ENCODE measurements at regions not wholly inside any gene's neighbourhood (a gene's known extent, or its start where the extent isn't known, plus 50 kb on each side); places are given as distances from the start of the nearest gene placed in this dataset.
"Not testable (repeated sequence)": the region's sequence is repeated elsewhere in the genome, so short reads cannot be mapped to it uniquely, and the experiment has no call there.

DNA sequence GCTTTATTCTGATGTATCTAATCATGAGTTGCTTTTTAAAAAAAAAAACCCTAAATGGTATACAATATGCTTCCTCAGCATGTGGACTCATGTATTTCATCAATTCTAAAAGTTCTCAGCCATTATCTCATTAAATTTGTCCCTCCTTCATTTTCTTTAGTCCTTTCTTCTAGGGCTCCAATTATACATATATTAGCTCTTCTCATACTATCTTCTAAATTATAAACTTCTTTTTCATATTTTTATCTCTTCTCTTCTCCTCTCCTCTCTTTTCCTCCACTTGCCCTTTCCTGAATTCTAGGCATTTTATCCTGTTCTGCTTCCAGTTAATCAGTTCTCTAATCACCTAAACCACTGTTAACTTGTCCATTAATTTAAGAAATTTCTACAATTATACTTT, 55.0 kb upstream of the IL33 start:
- no peak overlapping the region for H3K27ac Mint-ChIP-seq
- peaks cover 16% of the 10 kb centered on the region in 2 donors for H3K9me3 Mint-ChIP-seq
- DNase-seq (no peak), ATAC-seq (replicated peaks in 1 of 2) (no peak)
- H3K27me3 Mint-ChIP-seq (ENCODE audit: low read depth): peaks cover 16% of the 10 kb centered on the region
- H3K4me1 Mint-ChIP-seq (ENCODE audit: low read depth): no peaks in the 10 kb centered on the region
- H3K36me3 Mint-ChIP-seq (ENCODE audit: insufficient read depth in 2 of 2): peaks cover 9 to 11% of the 10 kb centered on the region in 2 donors
- no peak overlapping the region for H3K4me3 Mint-ChIP-seq

- H3K4me1 Mint-ChIP-seq (ENCODE audit: low read depth): no peaks in the 10 kb centered on the region
- H3K4me3 Mint-ChIP-seq: peak overlapping the region in 1 of 2 donors; percentile 29
- ATAC-seq (replicated peaks in 1 of 2) (peak; percentile 61 to 87), DNase-seq (no peak)
- H3K9me3 Mint-ChIP-seq: peaks cover 2 to 5% of the 10 kb centered on the region in 2 donors
- H3K27ac Mint-ChIP-seq: peak overlapping the region; percentile 10
- peaks cover 17% of the 10 kb centered on the region for H3K27me3 Mint-ChIP-seq (ENCODE audit: low read depth)
- no peaks in the 10 kb centered on the region for H3K36me3 Mint-ChIP-seq (ENCODE audit: insufficient read depth in 2 of 2)
Measured at GRCh38 chr9:6153425-6153824, 62.2 kb upstream of the IL33 start.

GRCh38 chr9:6152788-6153187, 62.8 kb upstream of the IL33 start:
- Mint-ChIP-seq H3K4me1 (ENCODE audit: low read depth) (no peaks in the 10 kb centered on the region), H3K9me3 (peaks cover 2 to 5% of the 10 kb centered on the region in 2 donors), H3K4me3 (peak overlapping the region in 1 of 2 donors; percentile 29), H3K27me3 (ENCODE audit: low read depth) (peaks cover 17% of the 10 kb centered on the region), H3K36me3 (ENCODE audit: insufficient read depth in 2 of 2) (no peaks in the 10 kb centered on the region), H3K27ac (peak overlapping the region; percentile 10)
- no peak for ATAC-seq (replicated peaks in 1 of 2)
- no peak for DNase-seq

DNA sequence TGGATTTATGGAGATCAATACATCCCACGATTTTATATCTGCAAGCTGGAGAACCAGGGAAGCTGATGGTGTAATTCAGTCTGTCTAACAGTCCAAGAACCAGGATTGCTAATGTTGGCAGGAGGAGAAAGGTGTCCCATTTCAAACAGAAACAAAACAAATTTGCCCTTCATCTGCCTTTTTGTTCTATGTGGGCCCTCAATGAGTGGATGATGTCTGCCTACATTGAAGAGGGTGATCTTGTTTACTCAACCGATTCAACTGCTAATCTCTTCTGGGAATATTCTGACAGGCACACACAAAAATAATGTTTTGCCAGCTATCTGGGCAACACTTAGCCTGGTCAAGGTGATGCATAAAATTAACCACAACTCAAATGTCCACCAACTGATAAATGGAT, 65.1 kb upstream of the IL33 start:
- no peak overlapping the region for H3K27ac Mint-ChIP-seq
- peaks cover 0 to 5% of the 10 kb centered on the region in 2 donors for H3K9me3 Mint-ChIP-seq
- no peak overlapping the region for H3K4me3 Mint-ChIP-seq
- no peaks in the 10 kb centered on the region for H3K4me1 Mint-ChIP-seq (ENCODE audit: low read depth)
- H3K27me3 Mint-ChIP-seq (ENCODE audit: low read depth): peaks cover 10% of the 10 kb centered on the region
- H3K36me3 Mint-ChIP-seq (ENCODE audit: insufficient read depth in 2 of 2): no peaks in the 10 kb centered on the region
- DNase-seq (no peak), ATAC-seq (replicated peaks in 1 of 2) (no peak)

DNA sequence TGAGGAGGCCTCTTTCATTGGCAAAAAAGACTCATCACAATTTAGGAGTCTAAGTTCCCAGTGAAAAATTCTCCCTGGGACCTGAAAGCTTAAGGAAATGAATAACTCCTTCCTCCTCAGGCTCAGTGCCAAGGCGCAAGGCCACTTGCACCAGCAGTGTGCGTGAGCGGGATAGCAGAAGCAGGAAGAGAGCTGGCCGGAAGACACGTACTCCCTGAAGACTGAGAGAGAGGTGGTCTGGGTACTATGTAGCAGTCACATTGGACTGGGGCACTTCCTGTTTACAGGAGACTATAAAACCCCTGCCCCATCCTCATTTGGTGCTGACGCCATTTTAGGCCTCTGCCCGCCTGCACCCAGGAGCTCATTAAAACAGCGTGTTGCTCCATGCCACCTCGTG, 66.3 kb upstream of the IL33 start:
- Mint-ChIP-seq H3K27ac (no peak overlapping the region), H3K4me1 (ENCODE audit: low read depth) (no peaks in the 10 kb centered on the region), H3K9me3 (peaks cover 0 to 5% of the 10 kb centered on the region in 2 donors), H3K27me3 (ENCODE audit: low read depth) (peaks cover 10% of the 10 kb centered on the region), H3K4me3 (no peak overlapping the region), H3K36me3 (ENCODE audit: insufficient read depth in 2 of 2) (no peaks in the 10 kb centered on the region)
- no peak for ATAC-seq (replicated peaks in 1 of 2)
- no peak for DNase-seq

- H3K4me1 Mint-ChIP-seq (ENCODE audit: low read depth): no peaks in the 10 kb centered on the region
- no peak overlapping the region for H3K27ac Mint-ChIP-seq
- H3K9me3 Mint-ChIP-seq: peaks cover 0 to 5% of the 10 kb centered on the region in 2 donors
- no peaks in the 10 kb centered on the region for H3K36me3 Mint-ChIP-seq (ENCODE audit: insufficient read depth in 2 of 2)
- DNase-seq (no peak), ATAC-seq (replicated peaks in 1 of 2) (no peak)
- H3K27me3 Mint-ChIP-seq (ENCODE audit: low read depth): peaks cover 10% of the 10 kb centered on the region
- no peak overlapping the region for H3K4me3 Mint-ChIP-seq
Measured at GRCh38 chr9:6147846-6148245, 67.8 kb upstream of the IL33 start.

DNA sequence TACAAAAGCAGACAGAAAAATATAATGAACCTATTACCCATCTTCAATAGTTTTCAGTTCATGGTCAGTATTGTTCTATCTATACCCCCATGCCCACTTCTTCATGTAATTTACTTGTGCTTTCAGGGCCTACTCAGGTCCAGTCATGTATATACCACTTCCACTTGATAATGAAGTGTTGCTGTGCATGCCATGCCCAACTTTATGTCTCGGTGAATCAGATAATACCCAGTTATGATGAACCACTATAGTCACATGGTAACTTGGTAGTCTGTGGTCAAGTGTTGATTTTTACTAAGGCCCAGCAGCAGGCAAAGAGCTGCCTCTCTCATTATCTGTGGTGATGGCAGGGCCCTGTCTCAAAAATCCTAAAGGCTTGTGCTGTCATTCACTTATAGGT, 70.7 kb upstream of the IL33 start:
- DNase-seq: no peak
- Mint-ChIP-seq H3K36me3 (ENCODE audit: insufficient read depth in 2 of 2) (no peaks in the 10 kb centered on the region), H3K4me1 (ENCODE audit: low read depth) (no peaks in the 10 kb centered on the region), H3K9me3 (peaks cover 0 to 2% of the 10 kb centered on the region in 2 donors), H3K27me3 (ENCODE audit: low read depth) (no peaks in the 10 kb centered on the region), H3K4me3 (no peak overlapping the region), H3K27ac (no peak overlapping the region)
- ATAC-seq (replicated peaks in 1 of 2): no peak

GRCh38 chr9:6142799-6143454, 72.7 kb upstream of the IL33 start:
- Mint-ChIP-seq H3K4me1 (ENCODE audit: low read depth) (no peaks in the 10 kb centered on the region), H3K9me3 (peaks cover 0 to 3% of the 10 kb centered on the region in 2 donors), H3K4me3 (no peak overlapping the region)

DNA sequence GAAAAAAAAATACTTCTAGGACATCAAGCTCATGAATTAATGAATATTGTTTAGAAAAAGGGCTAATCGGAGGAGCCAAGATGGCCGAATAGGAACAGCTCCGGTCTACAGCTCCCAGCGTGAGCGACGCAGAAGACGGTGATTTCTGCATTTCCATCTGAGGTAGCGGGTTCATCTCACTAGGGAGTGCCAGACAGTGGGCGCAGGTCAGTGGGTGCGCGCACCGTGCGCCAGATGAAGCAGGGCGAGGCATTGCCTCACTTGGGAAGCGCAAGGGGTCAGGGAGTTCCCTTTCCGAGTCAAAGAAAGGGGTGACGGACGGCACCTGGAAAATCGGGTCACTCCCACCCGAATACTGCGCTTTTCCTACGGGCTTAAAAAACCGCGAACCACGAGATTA, 79.8 kb upstream of the IL33 start:
- H3K27ac Mint-ChIP-seq; H3K36me3 Mint-ChIP-seq (ENCODE audit: insufficient read depth in 2 of 2); H3K27me3 Mint-ChIP-seq (ENCODE audit: low read depth); ATAC-seq (replicated peaks in 1 of 2); DNase-seq; H3K4me3 Mint-ChIP-seq; H3K4me1 Mint-ChIP-seq (ENCODE audit: low read depth); H3K9me3 Mint-ChIP-seq: not testable (repeated sequence)

More at GRCh38 chr9:6142799-6143454, 72.7 kb upstream of the IL33 start:
- Mint-ChIP-seq H3K27ac (no peak overlapping the region), H3K27me3 (ENCODE audit: low read depth) (no peaks in the 10 kb centered on the region), H3K36me3 (ENCODE audit: insufficient read depth in 2 of 2) (no peaks in the 10 kb centered on the region)
- ATAC-seq (replicated peaks in 1 of 2): no peak
- DNase-seq: no peak

- Mint-ChIP-seq H3K4me3 (no peak overlapping the region), H3K27ac (no peak overlapping the region), H3K9me3 (peaks cover 0 to 3% of the 10 kb centered on the region in 2 donors), H3K4me1 (ENCODE audit: low read depth) (peaks cover 4% of the 10 kb centered on the region), H3K27me3 (ENCODE audit: low read depth) (peaks cover 15% of the 10 kb centered on the region), H3K36me3 (ENCODE audit: insufficient read depth in 2 of 2) (peaks cover 0 to 2% of the 10 kb centered on the region in 2 donors)
- DNase-seq: no peak
- ATAC-seq (replicated peaks in 1 of 2): no peak
Measured at GRCh38 chr9:6134661-6135180, 80.9 kb upstream of the IL33 start.

GRCh38 chr9:6133346-6134063, 82.1 kb upstream of the IL33 start:
- Mint-ChIP-seq H3K27me3 (ENCODE audit: low read depth) (peaks cover 24% of the 10 kb centered on the region), H3K9me3 (peaks cover 0 to 3% of the 10 kb centered on the region in 2 donors), H3K36me3 (ENCODE audit: insufficient read depth in 2 of 2) (peaks cover 0 to 2% of the 10 kb centered on the region in 2 donors), H3K4me3 (no peak overlapping the region), H3K4me1 (ENCODE audit: low read depth) (peaks cover 4% of the 10 kb centered on the region), H3K27ac (no peak overlapping the region)
- DNase-seq: no peak
- peak; percentile 43 to 61 for ATAC-seq (replicated peaks in 1 of 2)

GRCh38 chr9:6132650-6133049, 83.0 kb upstream of the IL33 start:
- DNase-seq (no peak), ATAC-seq (replicated peaks in 1 of 2) (peak in 1 of 2 donors; percentile 25)
- Mint-ChIP-seq H3K27ac (no peak overlapping the region), H3K4me3 (no peak overlapping the region), H3K4me1 (ENCODE audit: low read depth) (peaks cover 4% of the 10 kb centered on the region), H3K36me3 (ENCODE audit: insufficient read depth in 2 of 2) (peaks cover 0 to 2% of the 10 kb centered on the region in 2 donors), H3K9me3 (no peaks in the 10 kb centered on the region), H3K27me3 (ENCODE audit: low read depth) (peaks cover 30% of the 10 kb centered on the region)

DNA sequence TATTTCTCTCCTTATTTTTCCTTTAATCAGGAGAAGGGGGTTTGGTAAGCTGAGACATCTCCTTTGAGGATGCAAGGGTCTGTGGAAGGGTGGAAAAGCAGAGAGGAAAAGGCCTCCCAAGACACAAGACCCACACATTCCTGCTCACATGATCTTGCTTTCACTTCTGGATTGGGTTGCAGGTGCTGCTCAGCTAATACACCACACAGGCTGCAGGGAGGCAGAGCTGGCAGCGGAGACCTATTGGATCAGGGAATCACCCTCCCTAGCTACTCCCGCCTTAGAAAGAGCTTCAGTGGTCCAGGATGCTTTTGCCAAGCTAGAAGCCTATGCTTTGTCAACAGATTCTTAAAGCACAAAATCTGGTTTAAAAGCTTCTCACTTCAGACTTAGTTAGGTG, 87.6 kb upstream of the IL33 start:
- Mint-ChIP-seq H3K27ac (no peak overlapping the region), H3K9me3 (no peaks in the 10 kb centered on the region), H3K4me1 (ENCODE audit: low read depth) (peaks cover 4% of the 10 kb centered on the region), H3K27me3 (ENCODE audit: low read depth) (peaks cover 30% of the 10 kb centered on the region), H3K4me3 (no peak overlapping the region), H3K36me3 (ENCODE audit: insufficient read depth in 2 of 2) (no peaks in the 10 kb centered on the region)
- DNase-seq (no peak), ATAC-seq (replicated peaks in 1 of 2) (no peak)
